HUDEP-2 (cell line): ENCODE measurements at regions not wholly inside any gene's neighbourhood (a gene's known extent, or its start where the extent isn't known, plus 50 kb on each side); places are given as distances from the start of the nearest gene placed in this dataset.
"Not testable (repeated sequence)": the region's sequence is repeated elsewhere in the genome, so short reads cannot be mapped to it uniquely, and the experiment has no call there.

Experiments
- DNase-seq, 76 experiments: peaks; one replicate each; lab custom pipeline; 2025; ENCODE audit not compliant: unreplicated experiment in 76 of 76; lab: John Stamatoyannopoulos, UW

DNA sequence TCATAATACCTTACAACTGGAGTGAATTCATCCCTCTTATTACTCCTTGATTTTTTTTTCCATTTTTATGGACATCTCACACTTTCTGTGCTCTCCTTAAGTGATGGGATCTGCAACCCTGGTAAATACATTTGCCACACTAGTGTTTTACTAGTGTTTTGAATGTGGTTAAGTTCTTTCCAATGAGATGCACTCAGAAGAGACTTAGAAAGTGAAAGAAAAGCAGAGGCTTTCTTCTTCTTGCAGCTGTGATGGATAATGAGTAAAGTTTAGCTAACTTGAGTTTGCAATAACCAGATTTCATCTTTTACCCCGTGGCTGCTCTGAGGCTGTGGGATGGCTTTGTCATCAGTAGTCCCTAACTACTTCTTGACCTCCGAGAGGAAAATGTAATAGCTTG is 1248.4 kb downstream of the NSUN3 start:
- no peak for DNase-seq

DNA sequence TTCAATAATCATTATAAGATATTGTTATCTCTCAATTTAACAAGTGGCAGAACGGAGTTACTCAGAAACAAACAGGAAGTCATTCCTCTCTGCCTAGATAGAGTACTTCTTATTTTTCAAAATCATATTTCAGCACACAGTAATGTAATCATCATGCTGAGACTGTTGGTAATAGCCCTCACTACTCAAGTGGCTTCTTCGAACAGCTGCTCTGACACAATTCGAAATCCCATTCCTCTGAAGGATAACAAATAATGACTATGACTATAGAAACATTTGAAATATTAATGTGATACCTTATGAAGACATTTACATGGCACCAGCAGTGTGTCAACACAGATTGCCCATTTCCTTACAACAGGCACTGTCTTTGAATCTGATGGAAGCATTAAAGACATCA is 1249.8 kb downstream of the NSUN3 start:
- no peak for DNase-seq

DNA sequence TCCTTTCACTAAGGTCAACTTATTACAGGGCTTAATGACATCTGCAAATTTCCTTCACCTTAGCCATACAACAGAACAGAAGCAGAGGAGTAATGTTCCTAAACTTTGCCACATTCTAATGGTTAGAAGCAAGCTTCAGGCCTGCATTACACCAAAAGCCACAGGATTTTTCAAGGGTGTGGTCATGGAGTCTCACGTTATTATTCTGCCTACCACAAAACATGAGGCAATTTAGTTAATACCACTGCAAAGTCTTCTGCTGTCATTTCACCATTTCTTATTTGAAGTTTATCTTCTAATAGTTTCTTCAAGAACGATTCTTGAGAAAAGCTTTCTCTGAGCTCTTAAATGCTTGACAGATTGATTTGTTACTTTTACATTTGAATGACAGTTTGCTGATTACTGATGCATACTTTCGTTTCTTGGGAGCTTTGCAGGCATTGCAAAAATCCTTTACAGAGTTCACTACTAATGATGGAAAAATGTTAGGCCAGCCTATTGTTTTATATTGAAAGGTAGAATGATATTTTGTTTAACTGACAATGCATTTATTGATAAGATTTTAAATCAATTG is 1257.1 kb downstream of the NSUN3 start:
- no peak for DNase-seq

DNA sequence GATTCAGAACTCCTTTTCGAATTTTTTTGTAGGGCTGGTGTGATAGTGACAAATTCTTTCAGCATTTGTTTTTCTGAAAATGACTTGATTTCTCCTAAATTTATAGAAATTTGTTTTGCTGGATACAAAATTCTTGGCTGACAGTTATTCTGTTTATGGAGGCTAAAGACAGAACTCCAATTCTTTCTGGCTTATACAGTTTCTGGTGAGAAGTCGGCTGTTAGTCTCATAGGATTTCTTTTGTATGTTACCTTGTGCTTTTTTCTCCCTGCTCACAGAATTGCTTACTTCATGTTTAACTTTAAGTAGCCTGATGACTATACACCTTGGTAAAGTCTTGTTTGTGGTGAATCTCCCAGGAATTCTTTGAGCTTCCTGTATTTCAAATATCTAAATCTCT is 1264.6 kb downstream of the NSUN3 start:
- no peak for DNase-seq

DNA sequence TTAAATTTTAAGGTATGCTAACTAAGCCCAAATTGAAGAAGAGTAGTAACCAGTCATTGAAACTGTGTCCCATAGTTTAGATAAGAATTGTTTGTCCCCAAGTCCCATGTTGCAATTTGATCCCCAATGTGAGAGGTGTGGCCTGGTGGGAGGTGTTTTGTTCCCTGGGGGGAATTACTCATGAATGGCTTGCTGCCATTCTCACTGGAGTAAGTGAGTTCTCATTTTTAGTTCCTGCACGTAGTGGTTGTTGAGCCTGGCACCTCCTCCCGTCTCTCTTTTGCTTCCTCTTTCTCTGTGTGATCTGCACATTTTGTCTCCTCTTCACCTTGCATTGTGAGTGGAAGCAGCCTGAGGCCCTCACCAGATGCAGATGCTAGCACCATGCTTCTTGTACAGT is 1271.0 kb downstream of the NSUN3 start:
- DNase-seq: no peak

DNA sequence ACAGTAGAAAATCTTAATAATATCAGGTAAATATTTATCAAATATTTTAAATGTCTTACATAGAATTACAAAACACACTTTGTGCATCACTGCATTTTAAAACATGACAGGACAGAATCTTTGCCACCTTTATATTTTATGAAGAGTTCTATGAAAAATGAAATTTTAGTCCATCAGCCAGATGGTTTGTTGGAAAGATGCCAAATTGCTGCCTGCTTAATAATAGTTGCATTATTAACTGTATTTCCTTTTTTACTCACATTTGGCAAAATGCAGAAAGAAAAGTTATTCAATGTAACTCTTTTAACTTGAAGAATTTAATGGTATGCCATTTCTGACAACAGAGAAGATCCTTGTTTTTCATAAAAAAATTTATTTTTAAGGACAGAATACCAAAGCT is 1271.6 kb downstream of the NSUN3 start:
- DNase-seq: no peak

DNA sequence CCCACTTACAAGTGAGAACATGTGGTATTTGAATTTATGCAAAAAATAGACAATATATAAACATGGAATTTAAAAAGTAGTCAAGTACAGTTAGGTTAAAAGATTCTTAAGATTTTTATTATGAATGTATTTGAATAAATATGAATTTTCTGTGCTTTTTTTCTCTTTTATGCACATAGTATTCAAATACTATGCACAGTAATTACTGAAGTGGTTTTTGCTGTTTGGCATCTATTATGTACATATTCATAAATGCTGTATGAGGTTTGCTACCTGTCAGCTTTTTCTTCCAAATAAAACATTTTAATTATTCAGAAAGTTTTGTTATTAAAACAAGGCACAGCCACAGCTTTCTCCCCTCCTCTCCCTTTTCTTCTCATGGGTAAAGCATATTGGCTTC is 1272.7 kb downstream of the NSUN3 start:
- no peak for DNase-seq

DNA sequence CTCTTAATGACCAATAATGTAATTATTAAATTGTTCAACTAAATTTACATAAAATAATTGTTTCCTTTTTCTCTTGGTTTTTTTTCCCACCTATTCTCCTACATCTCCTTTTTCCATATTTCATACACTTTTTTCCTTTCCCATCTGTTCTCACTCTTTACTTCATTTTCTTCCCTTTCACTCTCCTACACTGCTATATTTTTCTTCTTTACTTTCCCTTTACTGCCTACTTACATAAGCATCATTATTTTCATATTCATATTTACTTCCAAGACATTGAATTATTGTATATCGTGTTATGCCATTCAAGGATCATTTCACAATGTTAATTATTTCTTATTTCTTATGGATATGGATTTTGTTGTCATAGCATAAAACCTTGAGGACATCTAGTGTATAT is 1275.6 kb downstream of the NSUN3 start:
- DNase-seq: no peak

DNA sequence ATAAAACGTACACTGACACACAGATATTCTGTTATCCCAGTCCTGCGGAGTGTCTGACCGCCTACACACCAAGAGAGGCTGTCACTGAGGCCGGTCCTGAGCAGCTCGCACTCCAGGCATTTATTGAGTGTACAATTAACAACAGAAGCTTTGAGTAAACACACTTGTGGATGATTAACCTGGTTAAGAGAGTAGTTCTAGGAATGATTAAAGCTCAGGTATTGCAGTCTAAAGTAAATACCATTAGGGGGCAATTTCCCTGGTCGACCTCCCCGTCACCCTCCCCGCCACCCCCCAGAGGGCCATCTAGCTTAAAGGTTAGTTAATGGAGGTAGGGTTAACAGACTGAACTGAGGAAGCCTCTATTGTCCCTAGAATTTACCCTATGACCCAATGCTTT is 1278.5 kb downstream of the NSUN3 start:
- DNase-seq: no peak

DNA sequence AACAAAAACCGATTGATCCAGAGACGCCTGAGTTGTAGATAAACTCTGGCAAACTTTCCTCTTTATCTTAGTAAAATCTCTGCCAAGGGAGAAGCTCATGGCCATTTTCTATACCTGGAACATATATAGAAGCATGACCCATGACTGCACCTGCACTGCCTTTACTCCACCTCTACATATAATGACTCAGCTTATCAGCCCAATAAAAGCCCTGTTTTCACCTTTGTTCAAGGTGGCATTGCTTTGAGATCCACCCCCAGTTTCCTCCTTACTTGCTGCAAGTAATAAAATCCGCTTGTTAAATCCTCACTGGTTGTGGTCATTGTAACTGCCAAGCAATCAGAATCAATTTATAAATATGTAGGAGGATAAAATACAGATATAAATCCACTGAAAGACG is 1280.4 kb downstream of the NSUN3 start:
- DNase-seq: no peak

DNA sequence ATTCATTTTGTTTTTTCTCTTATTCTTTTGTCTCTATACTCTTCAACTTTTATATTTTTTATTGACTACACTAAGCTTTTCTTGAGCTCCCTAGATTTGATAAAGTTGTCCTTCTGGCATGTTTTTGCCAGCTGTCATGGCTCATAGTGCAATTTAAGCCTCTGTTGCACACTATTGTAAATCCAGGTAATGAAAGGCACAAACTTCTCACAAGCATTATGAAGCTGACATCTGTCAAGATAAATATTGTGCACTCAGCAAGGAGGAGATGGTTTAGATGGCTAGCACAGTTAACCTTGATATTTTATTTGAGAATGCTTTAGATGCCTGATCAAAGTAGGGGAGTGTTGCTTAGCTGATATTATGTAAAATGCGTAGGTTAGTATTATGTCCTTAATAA is 1280.9 kb downstream of the NSUN3 start:
- no peak for DNase-seq

DNA sequence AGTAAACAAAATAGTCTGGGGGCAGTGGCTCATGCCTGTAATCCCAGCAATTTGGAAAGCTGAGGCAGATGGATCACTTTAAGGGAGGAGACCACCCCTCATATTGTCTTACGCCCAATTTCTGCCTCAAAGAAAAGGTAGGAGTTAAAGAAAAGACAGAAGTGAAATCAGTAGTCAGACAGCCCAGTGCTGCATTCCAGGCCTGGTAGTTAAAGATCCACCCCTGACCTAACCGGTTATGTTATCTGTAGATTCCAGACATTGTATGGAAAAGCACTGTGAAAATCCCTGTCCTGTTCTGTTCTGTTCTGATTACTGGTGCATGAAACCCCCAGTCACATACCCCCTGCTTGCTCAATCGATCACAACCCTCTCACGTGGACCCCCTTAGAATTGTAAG is 1285.1 kb downstream of the NSUN3 start:
- not testable (repeated sequence) for DNase-seq

DNA sequence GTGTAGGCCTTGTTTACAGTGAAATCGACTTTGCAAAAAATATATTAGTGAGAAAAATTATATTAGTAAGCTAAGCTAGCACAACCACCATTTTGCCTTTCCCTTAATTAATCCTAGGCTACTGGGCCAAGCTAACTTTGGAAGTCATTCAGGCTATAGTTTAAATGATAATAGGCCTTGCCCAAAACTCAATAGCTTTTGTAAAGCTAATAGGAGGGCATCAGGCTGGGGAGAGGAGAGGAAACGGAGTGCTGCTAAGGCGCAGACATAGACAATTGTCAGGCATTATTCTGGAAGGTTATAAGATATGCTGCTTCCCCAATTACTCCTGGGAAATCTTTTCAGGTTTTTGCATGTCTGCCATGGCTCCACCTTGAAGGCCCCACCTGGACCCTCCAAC is 1286.0 kb downstream of the NSUN3 start:
- DNase-seq: no peak

DNA sequence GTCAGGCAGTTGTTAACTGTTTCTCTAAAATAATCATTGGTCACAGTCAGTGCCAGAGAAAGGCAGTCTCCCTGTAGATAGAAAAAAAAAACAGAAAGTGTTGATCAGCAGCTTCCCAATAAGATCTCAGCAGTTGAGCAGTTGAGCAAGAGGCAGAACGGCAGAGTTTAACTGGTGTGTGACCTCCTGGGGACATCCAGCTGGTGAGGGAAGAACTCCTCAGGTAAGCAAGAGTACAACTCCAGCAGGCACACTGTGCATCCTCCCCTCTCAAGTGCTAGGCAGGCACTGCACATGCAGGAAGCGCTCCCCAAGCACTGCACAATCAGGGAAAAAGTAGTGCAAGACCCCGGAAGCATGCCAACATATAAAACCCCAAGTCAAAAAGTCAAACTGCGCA is 1287.2 kb downstream of the NSUN3 start:
- DNase-seq: no peak

DNA sequence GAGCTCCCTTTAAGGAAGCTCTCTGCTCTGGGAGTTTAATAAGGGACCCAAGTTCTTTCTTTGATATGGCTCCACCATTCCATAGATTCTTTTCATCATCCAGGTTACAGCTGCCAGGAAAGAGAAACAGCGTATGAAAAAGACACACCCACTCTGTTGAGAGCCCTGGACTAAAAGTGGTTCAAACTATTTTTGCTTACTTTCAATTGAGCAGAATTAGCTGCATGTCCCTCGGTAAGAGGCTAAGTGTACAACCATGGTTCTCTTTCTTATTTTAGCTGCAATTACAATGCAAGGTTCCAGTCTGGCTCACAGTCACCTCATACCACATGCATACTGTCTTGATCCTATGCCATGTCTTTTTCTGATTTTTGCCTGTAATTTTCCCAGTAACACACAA is 1288.3 kb downstream of the NSUN3 start:
- DNase-seq: no peak

DNA sequence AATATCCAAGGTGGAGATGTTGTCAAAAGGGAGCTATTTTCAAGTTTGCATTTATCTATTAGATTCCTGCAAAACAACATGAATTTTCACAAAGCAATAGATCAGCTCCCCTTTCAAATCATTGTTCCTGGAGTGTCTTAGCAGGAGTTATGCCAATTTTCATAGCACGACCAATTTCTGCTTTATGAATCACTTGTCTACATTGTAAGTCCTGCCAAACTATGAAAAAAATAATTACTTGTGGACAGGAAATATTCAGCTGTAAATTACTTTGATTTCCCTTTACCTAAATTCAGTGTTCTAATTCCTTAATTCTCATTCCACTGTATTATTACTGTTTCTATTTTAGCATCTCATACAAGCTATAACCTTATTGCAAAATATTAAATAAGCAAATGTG is 1289.6 kb downstream of the NSUN3 start:
- no peak for DNase-seq

DNA sequence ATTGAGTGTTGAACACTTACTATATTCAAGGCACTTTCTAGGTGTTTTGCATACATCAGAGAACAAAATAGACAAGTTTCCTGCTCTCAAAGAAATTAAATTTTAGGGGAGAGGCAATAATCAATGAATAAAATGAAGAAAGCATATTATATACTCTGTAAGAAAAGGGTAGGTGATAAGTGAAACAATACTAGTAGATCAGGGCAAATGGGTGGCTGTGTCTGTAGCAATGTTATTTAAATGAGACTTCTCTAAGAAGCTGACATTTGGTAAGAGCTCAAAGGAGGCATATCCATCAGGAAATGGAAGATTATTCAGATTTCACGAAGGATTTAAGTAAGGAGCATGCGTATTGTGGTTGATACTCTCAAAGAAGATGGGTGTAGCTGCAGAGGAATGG is 1291.6 kb downstream of the NSUN3 start:
- DNase-seq: no peak

DNA sequence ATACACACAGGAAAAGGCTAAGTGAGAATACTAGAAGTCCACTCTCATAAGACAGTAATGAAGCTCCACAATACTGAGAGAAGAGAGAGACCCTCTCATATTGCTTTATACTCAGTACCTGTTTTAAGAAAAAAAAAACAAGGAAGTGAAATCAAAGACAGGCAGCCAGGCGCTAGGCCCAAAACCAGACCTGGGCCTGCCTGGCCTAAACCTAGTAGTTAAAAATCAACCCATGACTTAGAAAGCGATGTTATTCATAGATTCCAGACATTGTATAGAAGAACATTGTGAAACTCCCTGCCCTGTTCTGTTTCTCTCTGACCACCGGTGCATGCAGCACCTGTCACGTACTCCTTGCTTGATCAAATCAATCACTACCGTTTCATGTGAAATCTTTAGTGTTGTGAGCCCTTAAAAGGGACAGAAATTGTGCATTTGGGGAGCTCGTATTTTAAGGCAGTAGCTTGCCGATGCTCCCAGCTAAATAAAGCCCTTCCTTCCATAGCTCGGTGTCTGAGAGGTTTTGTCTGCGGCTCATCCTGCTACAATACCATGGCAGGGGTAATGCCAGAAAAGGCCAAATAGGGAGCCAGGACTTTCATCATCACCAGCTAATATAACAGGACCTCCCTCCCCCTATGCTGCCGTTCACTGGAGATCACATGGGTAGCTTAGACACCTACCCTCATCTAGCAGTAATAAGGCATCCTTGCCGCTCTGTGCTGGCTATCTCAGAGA is 1294.1 kb downstream of the NSUN3 start:
- DNase-seq: no peak

DNA sequence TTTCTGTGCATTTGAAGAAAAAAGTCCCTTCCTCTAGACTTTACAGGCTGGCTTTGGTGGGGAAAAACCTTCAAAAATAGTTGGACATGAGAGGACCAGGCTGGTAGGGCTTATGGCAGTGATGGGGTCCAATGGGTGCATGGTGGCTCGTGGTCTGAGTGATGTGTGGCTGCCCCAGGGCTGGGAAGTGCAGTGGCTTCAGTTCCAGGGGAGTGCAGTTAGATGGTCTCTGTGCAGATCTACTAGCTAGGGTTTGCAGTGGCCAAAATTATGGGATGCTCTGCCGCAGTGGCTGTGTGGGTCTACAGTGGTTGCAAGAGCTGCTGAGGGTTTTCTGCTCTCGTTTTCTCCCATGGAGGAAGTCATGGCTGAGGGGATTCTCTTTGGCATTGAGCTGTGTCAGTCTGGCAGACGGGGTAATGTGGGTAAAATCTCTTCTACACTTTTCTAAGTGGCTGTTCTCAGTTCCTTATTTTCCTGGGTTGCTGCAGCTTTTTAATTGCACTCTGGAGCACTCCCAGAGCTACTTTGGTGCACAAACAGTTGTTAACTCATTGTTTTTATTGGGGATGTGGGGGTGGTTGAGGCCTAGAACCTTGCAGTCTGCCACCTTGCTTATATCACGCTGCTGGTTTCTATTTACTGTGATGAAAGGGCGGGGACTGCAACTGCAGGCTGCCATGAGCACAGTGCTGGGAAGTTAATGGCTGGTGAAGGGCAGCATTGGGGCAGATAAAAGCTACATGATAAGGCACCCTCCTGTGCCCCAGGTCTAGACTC is 1324.6 kb downstream of the NSUN3 start:
- DNase-seq: no peak

DNA sequence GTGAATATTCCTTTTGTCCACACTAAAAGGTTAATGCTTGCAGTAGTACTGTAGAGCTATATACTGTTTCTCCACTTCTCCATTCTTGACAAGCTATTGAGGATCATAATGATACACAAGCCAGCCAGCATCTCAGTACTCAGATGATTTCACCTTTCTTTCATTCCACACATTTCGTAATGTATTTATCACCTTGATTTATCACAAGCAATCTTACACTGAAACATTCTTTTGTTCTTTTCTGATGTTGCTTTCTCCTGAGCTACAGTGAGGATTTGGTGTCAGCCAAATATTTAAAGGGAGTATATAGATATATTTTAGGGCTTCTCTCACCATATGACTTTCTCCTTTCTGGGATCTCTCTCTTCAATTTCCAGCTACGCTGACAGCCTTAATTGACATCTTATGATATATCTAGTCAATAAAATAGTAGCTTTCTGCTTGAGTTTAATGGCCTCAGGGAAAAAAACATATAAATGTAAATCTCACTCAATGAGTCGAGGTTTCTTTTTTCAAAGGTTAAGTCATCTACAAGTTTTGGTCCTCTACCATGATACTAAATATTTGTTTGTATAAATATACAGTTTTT is 1327.0 kb downstream of the NSUN3 start:
- DNase-seq: no peak

DNA sequence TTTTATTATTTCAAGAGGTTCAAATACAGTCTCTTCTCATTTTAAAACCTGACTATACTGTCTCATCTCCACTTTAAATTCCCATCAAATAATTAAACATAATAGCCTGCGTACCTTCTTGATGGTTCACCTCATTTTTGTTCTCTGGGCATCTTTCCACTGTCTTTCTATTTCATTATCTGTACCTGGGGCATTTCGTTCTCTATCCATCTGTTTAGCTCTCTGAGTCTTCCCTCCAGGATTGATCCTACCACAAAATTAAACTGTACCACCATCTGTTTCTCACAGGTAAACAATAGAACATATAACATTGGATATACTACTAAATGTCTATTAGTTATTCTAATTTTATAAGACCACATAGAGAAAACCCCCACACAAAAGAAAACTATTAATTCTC is 1331.4 kb downstream of the NSUN3 start:
- no peak for DNase-seq

DNA sequence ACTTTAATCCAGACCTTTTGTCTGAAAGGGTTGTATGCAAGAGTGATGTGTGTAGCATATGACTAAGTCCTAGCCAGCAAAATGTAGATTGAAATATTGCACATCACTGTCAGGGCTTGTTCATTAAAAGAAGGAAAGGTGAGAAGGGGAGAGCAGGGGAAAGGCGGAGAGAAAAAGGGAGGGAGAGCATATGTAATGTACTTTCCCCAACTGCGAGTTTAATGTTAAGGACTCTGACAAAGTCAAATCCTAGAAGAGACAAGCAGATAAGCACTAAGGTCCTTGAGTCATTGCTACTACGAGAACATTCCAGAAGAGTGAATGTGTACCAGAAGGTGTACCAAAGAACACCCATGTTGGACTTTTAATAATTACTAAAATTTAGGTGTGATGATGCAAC is 1336.7 kb downstream of the NSUN3 start:
- no peak for DNase-seq
